PC-3 (cell line): ENCODE measurements at regions not wholly inside any gene's neighbourhood (a gene's known extent, or its start where the extent isn't known, plus 50 kb on each side); places are given as distances from the start of the nearest gene placed in this dataset.

Source experiments
- ATAC-seq: fragments of 200-7000 bp; cut with Tn5 transposase; 2 replicates; pipeline ENCODE4 v1.9.1; 2020; ENCODE audit warnings: mild to moderate bottlenecking, moderate library complexity
- BruUV-seq: library from RNA; stranded (reverse); fragments of 400-500 nt; replicated peaks from 2 replicates; lab custom pipeline; 2021; lab: Mats Ljungman, UMichigan
- CTCF ChIA-PET: fragments of 300-600 bp; sonication (Branson Sonifier 250); formaldehyde crosslinking; loops from one replicate; lab custom pipeline; 2022; ENCODE audit warnings: antibody characterized with exemption; lab: Charles Lee
- POLR2A ChIA-PET: fragments of 300-600 bp; sonication (Branson Sonifier 250); formaldehyde crosslinking; loops from one replicate; lab custom pipeline; 2022; ENCODE audit warnings: antibody characterized with exemption; ENCODE audit not compliant: unreplicated experiment; lab: Charles Lee
- DNase-seq: peaks from one replicate; pipeline ENCODE4 v3.0.0-alpha.2; 2015
- H2AFZ ChIP-seq: fragments of 300-600 bp; sonication (generic); 2 replicates; pipeline ENCODE4 v1.6.0; 2016; ENCODE audit warnings: antibody characterized with exemption, low read length
- H3F3A ChIP-seq: fragments of 300-600 bp; sonication (generic); one replicate; pipeline ENCODE4 v1.6.0; 2017; ENCODE audit warnings: antibody characterized with exemption, low read length, control low read depth, mild to moderate bottlenecking; ENCODE audit not compliant: unreplicated experiment
- H3K27ac ChIP-seq: fragments of 300-600 bp; sonication (generic); 2 replicates; pipeline ENCODE4 v1.5.1; 2016; ENCODE audit warnings: mild to moderate bottlenecking, low read length
- H3K27me3 ChIP-seq: fragments of 300-600 bp; sonication (generic); 2 replicates; pipeline ENCODE4 v1.6.1; 2016; ENCODE audit warnings: low read length, mixed read lengths
- H3K36me3 ChIP-seq: fragments of 300-600 bp; sonication (generic); 2 replicates; pipeline ENCODE4 v1.6.1; 2016; ENCODE audit warnings: low read depth, mixed run types, low read length, mixed read lengths
- H3K4me1 ChIP-seq: fragments of 300-600 bp; sonication (generic); 2 replicates; pipeline ENCODE4 v1.5.1; 2016; ENCODE audit warnings: low read length; ENCODE audit not compliant: insufficient read depth
- H3K4me2 ChIP-seq: fragments of 300-600 bp; sonication (generic); 2 replicates; pipeline ENCODE4 v1.6.0; 2016; ENCODE audit warnings: low read length
- H3K4me3 ChIP-seq: fragments of 300-600 bp; sonication (generic); 2 replicates; pipeline ENCODE4 v1.5.1; 2016; ENCODE audit warnings: mild to moderate bottlenecking, low read length, mixed read lengths
- H3K79me2 ChIP-seq: fragments of 300-600 bp; sonication (generic); 2 replicates; pipeline ENCODE4 v1.6.1; 2017; ENCODE audit warnings: low read length, mixed read lengths
- H3K9ac ChIP-seq: fragments of 300-600 bp; sonication (generic); 2 replicates; pipeline ENCODE4 v1.6.0; 2016; ENCODE audit warnings: mild to moderate bottlenecking, low read length
- H3K9me2 ChIP-seq: fragments of 300-600 bp; sonication (generic); replicated peaks from 2 replicates; pipeline ENCODE4 v1.6.1; 2016; ENCODE audit warnings: mixed run types, low read length, mixed read lengths
- H3K9me3 ChIP-seq: fragments of 300-600 bp; sonication (generic); 2 replicates; pipeline ENCODE4 v1.6.1; 2016; ENCODE audit warnings: low read length, mixed read lengths
- H4K20me1 ChIP-seq: fragments of 300-600 bp; sonication (generic); 2 replicates; pipeline ENCODE4 v1.6.1; 2016; ENCODE audit warnings: low read length, mixed read lengths
- CTCF ChIP-seq: fragments of 300-600 bp; sonication (generic); conservative IDR thresholded peaks from 2 replicates; pipeline ENCODE4 v1.5.1; 2017; ENCODE audit warnings: antibody characterized with exemption, low read depth, mild to moderate bottlenecking, low read length
- EZH2 ChIP-seq: fragments of 300-600 bp; sonication (generic); IDR thresholded peaks from one replicate; pipeline ENCODE4 v1.6.1; 2017; ENCODE audit warnings: antibody characterized with exemption, mild to moderate bottlenecking, low read length; ENCODE audit not compliant: unreplicated experiment
- EZH2phosphoT487 ChIP-seq: fragments of 300-600 bp; sonication (generic); IDR thresholded peaks from 2 replicates; pipeline ENCODE4 v1.6.1; 2018; ENCODE audit warnings: mild to moderate bottlenecking, antibody characterized with exemption, low read length, borderline replicate concordance
- intact Hi-C: fragments of 100-400 bp; cut with micrococcal nuclease; formaldehyde crosslinking; loops from 2 replicates; pipeline ENCODE4 v1.9.0; 2023

DNA sequence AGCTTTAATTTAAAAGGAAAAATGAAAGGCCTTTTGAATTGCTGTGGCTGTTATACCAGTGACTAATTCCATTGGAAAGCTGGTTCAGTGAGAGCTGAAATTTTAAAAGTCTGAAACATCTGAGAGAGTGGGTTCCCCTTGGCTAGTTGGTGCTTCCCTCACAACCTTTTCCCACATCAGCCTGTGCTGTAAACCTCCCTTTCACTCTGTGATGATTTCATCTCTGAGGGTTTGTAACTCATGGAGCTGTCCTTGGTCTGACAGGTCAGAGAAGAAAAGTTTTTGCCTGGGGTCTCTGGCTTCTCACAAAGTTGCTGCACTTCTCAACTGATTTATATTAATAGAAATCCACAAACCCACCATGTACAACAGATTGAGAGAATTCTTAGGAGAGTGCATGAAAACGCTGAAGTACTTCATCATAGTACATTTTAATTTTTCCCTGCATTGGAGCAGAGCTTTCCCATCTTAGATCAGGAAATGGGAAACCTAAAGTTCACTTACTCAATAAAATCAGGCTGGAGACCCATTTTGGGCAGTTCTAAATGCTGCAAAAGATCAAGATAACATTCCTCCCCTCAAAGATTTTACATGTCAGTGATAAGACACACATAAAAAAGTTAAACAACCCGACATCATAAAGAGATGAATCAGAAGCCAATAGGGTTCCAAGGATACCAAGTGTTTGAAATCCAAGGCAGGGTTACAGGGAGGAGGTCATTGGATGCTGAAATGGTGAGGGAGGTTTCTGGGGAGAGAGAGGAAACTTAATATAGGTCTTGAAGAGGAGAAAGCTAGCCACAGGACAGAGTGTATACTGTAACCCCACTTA lies 157.0 kb upstream of the MKLN1 start:
- H3K4me2 ChIP-seq = no peak overlapping the region
- no peaks in the 10 kb centered on the region for H3K9me2 ChIP-seq
- intact Hi-C loops = no loop called here
- peaks cover 24% of the 10 kb centered on the region for H3K4me1 ChIP-seq
- no peaks in the 10 kb centered on the region for H3K27me3 ChIP-seq
- H3K9ac ChIP-seq = no peak overlapping the region
- H3K27ac ChIP-seq = no peak overlapping the region
- no peak for DNase-seq
- no peaks in the 10 kb centered on the region for H3K36me3 ChIP-seq
- H3K79me2 ChIP-seq = no peaks in the 10 kb centered on the region
- no peaks in the 10 kb centered on the region for H3K9me3 ChIP-seq
- no peaks in the 10 kb centered on the region for H4K20me1 ChIP-seq
- no peak for ATAC-seq
- H2AFZ ChIP-seq = no peak overlapping the region
- no peaks in the 10 kb centered on the region for H3F3A ChIP-seq
- ChIA-PET CTCF (no interaction called here), POLR2A (interaction anchor here (0.7 kb wide), 2 partner anchors 74 to 168 kb away, joined by 3 to 5 read pairs; no protein-coding TSS in a partner anchor)
- TF ChIP-seq EZH2phosphoT487 (no peak), EZH2 (no peak), CTCF (no peak)
- H3K4me3 ChIP-seq = no peak overlapping the region
- BruUV-seq = no TSS peak

DNA sequence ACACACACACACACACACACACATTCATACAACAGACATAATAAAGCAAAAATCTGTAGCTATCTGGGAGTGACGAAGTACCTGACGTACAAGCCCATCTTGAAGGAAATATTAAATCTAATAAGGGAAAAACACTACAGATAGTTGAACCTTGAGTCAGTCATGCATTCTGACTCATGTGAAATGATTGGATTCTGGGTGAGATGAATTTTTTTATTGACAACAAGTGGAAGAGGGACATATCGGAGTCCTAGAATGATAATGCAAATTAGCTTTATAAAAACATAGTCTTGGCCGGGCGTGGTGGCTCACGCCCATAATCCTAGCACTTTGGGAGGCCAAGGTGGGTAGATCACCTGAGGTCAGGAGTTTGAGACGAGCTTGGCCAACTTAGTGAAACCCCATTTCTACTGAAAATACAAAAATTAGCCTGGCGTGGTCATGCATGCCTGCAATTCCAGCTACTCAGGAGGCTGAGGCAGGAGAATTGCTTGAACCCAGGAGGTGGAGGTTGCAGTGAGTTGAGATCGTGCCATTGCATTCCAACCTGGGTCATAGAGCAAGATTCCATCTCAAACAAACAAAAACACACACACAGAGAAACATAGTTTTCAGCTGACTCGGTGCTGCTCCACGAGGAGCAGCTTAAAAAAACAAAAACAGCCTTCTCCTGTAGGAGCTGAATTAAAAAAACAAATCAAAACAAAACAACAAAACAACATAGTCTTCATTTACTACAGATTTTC lies 154.4 kb upstream of the MKLN1 start:
- Histone ChIP-seq H3K36me3 (no peaks in the 10 kb centered on the region), H3K9me3 (no peaks in the 10 kb centered on the region), H3K27ac (peak overlapping the region; percentile 82), H3K4me3 (peak overlapping the region; percentile 46; the same call in 1 of the 2 replicates), H2AFZ (peak overlapping the region; percentile 14; the same call in 1 of the 2 replicates), H3F3A (no peaks in the 10 kb centered on the region), H4K20me1 (no peaks in the 10 kb centered on the region), H3K9ac (peak overlapping the region; percentile 46; the same call in 1 of the 2 replicates), H3K4me1 (peaks cover 21% of the 10 kb centered on the region), H3K9me2 (no peaks in the 10 kb centered on the region), H3K27me3 (no peaks in the 10 kb centered on the region), H3K4me2 (peak overlapping the region; percentile 75), H3K79me2 (no peaks in the 10 kb centered on the region)
- no peak for TF ChIP-seq EZH2phosphoT487
- no peak for TF ChIP-seq EZH2
- TF ChIP-seq CTCF = no peak
- intact Hi-C loops = no loop called here
- DNase-seq (peak; percentile 82), ATAC-seq (peak; percentile 82)
- BruUV-seq = no TSS peak
- ChIA-PET CTCF (interaction anchor here (0.8 kb wide), 1 partner anchor 24 kb away, joined by 3 read pairs; no protein-coding TSS in a partner anchor), POLR2A (interaction anchor here (0.6 to 0.8 kb wide), 2 partner anchors 13 to 63 kb away, joined by 3 to 4 read pairs; no protein-coding TSS in a partner anchor)
